Right lung (tissue), 2 donors: ENCODE measurements at regions not wholly inside any gene's neighbourhood (a gene's known extent, or its start where the extent isn't known, plus 50 kb on each side); places are given as distances from the start of the nearest gene placed in this dataset.
"Not testable (repeated sequence)": the region's sequence is repeated elsewhere in the genome, so short reads cannot be mapped to it uniquely, and the experiment has no call there.

Source experiments
- DNase-seq, 2 donors: peaks; one replicate each; pipeline ENCODE4 v3.0.0-alpha.2; 2013

DNA sequence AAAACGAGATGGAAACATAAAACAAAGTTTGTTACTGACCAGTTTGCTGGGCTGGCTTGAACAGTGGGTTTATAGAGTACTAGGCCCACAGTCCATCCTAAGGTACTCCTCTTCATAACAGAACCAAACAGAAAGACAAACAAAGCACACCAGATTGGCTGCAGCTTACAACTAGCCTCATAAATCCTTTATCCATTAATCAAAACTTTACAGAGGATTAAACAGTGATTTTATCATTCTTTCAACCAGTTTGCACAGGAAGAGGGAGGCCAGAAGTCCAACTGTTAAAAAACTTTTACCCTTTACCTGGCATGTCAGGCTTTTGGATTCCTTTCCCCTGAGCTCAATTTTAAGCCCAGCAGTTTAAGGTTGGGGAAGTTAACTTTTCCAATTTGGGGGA, 1467.6 kb downstream of the MAT2B start:
- no peak for DNase-seq

DNA sequence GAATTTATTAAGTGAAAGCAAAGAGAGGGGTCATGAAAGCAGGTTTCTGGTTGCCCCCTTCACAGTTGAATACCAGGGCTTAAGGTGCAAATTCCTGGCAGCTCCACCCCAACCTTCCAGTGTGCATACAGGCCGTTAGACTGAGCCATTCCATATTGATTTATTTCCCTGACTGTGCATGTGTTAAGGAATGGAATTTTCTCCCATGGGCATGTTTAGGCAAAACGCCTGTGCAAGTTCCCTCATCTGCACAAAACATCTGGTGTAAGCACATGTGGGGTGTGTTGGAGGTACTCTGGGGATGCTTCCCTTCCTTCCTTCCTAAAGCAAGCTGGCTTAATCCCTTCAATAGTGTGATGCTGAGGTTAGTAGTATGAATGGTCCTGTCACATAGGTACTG, 1470.6 kb downstream of the MAT2B start:
- no peak for DNase-seq

DNA sequence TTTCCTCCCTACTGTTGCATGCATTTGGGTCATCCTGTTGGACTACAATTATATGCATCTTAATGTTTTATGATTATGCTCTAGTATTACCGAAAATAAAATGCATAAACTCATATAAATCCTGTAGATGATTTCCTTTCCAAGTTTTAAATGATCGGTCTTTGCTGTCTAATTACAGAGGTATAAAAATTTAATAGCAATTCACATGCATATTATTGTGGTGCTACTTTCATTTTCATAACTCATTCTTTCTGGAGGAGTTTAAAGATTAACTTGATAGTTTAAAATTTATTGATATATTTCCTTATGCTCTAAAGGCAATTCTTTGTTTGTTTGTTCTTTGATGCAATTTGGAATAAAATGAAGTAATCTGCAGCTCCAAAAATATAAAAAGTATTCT, 1475.1 kb downstream of the MAT2B start:
- DNase-seq: no peak

DNA sequence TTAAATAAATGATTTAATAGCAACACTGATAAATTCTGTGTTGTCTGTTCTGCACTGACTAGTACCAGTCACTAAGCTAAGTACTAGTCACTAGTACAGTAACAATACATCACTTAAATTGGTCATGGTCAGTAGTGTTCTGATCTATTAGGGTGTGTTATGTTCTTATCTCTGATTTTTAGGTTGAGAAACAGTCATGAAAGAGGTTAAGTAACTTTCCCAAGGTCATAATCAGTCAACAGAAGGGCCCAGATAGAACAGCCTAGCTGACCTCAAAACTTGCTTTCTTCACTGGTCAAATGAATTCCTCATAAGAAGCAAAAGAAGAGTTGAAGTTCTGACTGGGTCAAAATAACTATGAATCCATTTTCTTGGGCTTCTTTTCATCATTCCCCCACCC, 1492.7 kb downstream of the MAT2B start:
- no peak for DNase-seq

DNA sequence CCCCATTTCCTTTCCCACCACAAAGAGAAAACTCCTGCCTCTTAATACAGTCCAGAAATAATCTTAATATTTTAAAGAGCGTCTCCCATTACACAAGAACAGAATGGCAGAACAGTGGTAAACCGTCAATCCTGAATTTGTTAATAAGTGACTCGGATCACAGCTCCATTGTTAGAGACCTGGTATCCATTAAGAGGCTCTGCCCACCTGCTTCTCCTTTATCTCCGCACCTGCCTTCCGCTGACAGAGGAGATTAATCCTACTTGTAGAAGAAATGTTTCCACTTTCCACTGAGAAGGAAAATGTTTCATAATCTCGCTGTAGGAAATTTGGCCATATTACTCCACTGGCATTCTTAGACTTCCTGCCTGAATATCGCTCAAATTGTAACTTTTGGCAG, 1493.2 kb downstream of the MAT2B start:
- no peak for DNase-seq

DNA sequence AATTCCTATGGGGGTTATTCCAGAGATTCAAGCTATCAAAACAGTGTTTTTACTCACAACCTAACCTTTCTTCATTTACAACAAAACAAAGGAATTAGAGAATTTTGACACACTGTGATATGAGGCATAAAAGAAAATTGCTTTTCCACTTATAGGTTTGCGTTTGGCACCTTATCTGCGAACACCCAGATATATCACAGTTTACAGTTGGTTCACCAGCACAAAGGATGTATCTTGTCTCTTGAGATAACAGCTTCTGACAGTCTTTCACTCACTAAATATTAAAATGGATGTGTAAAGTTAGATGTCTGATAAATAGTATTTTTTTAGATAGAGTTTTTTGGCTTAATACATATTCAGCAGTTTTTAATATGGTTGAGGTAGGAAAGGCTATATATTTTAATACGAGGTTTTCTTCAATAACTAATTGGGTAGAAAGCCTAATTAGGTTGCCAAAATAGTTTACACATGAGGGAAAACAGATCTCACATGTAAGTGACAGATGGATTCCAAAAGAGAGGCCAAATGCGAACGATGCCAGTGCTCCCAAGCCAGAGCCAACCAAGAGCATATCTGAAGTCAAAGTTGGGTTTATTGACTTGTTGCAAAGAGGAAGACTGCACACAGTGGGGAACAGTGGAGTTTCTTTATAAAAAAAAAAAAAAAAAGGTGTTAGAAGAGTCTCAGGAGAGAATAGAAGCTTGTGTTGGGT, 1495.2 kb downstream of the MAT2B start:
- no peak for DNase-seq

DNA sequence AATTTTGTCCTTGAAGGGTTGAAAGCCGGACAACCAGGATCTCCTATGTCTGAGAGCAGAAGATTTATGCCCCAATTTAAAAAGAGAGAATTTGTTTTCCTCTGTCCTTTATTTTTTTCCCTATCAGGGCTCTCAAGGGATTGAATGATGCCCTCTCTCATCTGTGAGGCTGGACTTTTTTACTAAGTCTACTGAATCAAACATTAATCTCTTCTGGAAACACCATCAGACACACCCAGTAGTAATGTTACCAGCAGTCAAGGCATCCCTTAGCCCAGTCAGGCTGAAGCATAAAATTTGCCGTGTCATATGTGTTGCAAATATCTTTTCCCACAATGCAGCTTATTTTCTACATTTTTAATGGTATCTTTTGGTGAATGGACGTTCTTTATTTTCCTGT, 1497.9 kb downstream of the MAT2B start:
- DNase-seq: no peak

DNA sequence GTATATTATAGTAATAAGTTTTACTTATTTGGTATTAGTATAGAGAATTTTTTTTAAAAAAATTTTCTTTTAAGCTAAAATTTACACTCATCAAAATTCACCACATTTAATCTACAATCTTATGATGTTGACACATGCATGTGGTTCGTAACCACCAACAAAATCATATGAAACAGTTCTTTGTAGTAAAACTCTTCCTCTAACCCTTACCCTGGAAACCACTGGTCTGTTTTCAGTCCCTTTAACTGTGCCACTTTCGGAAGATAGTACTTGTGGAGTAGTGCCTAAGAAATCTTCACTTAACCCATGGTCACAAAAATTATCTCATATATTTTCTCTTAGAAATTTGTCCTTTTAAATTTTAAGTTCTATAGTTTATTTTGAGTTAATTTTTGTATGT, 1498.8 kb downstream of the MAT2B start:
- DNase-seq: no peak

DNA sequence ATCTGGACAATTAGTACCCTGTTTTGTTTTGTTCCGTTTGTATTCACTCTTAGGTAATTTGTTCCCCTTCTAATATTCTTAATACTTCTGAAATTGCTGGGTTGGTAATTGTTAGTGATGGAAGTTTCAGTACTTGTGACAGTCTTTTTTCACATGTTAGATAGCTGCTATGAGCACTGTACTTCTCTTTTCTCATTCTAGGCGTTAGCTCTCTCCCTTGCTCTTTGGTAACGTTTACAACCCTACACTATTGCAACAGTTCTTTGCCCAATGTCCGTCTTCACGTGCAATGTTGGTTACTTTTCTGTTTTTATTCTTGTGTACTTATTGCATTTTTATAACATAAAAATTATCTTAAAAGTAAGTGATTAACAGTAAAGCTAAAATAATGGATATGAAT, 1509.0 kb downstream of the MAT2B start:
- DNase-seq: no peak

DNA sequence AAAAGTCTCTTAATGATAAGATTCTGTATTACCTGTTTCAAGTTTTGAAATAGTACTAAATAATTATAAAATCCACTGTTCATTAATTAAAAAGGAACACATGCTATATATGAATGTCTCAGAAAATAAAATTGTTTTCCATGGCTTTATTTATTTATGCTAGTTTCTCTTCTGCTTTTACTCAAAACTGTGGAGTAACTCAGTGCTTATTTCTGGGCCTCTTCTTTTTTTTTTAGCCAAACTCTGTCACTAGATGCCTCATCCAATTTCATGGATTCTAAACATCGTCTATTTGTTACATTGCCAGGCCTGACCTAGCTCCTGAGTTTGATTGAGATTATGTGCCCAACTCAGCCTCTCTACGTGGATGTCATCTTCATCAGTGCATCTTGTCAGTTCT, 1509.7 kb downstream of the MAT2B start:
- no peak for DNase-seq

DNA sequence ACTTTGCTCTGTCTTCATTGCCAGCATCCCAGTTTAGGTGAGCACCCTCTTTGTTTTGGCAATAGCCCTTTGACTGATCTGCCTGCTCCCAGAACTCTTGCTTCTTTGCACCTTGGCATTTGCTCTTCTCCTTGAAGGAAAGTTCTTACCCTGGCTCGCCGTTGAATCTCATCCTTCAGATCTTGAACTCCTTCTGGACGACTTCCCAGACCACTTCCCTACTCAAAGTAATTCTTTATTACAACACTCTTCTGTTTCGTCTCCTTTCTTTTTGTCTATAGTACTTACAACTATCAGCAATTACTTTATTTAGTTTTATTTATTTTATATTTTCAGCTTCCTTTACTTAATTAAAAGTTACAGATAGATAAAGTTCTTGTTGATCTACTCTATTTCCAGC, 1510.1 kb downstream of the MAT2B start:
- peak in 1 of 2 donors; percentile 10 for DNase-seq

DNA sequence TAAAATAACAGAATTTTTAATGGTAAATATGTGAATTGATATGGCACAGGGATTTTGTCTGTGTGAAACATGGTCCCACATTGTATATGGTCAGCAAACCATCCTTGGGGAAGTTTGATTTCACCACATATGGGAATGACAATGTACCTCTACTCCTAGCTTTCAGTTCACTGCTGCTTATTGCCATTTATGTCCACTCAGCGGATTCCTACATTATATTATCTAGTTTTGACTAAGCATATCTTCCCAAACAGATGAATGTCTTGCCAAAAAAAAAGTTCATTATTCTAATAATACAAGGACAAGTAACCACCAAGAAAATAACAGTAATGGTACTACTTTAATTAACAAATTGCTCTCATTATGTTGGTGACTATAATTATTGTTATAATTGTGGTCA, 1521.6 kb downstream of the MAT2B start:
- DNase-seq: no peak

DNA sequence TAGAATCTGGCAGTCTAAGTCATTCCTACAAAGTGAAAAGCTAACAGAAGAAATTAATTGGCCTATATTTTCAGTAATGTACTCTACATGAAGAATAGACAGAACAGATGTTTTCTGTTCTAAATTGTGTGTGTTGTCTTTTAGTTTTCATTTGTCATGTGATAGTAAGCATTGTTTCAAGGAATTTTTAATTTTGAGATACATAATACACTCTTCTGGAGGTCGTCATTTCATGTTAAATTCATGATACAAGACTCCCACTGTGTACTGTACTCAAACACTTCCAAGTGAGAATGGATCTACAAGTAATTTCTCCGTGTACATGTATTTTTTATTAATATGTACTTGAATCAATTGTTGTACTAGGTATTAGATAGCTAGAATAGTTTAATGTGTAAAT, 1522.9 kb downstream of the MAT2B start:
- DNase-seq: no peak

DNA sequence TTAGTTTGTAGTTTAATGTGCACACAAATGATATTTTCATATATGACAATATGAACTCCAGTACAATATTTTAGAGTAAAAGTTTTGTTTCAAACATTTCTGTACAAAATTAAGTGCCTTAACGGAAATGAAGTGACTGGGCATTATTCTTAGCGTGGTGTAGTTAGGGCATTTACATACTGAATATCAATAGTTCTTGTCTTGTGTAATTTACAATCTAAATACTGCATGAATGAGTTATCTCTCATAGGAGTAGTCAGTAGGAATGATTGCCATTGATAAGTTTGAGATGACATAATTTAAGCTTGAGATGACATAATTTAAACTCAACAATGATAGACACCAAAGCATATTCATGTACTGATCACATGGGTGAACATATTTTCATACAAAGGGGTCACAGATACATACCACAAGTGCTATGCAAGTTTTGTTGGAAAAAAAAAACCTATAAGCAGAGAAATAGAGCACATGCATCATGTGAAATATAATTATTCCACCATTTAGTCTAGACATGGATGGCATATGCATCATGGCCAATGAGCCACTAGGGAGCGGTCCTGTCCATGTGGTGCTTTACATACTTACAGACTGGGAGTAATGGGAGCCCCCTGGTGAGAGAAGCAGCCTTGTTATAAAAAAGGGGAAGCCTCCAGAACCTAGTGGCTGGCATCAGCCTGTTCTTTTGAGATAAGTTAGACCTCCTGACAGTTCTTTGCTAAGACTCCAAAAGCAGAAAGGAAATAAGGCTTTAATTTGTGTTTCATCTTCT, 1523.9 kb downstream of the MAT2B start:
- no peak for DNase-seq

DNA sequence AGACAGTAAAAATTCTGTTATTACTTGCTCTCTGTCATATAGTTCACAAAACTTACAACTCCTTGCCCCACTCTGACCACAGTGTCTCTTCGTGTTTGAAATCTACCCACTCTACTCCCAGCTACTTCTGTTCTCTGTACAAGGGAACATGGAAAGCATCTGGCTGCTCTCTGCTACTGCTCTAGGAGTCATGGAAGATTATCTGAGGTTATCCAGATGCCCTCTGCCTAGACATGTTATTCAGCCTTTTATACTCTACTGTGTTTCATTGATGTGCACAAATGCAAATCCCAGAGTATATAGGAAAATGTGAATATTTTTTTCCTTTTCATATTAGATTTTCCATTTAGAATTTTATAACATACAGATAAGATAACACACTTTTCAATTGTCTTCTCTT, 1525.6 kb downstream of the MAT2B start:
- no peak for DNase-seq

DNA sequence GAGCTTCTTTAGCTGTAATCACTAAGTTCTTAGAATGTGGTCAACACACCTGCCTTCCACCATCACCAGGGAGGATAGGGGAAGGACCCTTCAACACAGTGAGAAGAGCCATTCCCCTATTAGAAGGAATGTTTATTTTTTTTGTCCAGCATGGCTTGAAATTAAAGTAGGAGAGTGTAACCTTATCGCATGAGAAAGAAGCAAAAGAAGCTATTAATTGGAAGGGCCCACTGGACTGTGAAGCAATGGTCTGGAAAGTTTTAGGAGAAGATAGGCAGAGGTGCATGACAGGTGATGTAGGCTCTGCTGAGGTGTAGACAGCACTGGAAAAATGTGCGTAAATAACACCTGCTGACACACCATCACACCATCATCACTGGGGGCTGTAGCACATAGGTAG, 1526.0 kb downstream of the MAT2B start:
- no peak for DNase-seq

DNA sequence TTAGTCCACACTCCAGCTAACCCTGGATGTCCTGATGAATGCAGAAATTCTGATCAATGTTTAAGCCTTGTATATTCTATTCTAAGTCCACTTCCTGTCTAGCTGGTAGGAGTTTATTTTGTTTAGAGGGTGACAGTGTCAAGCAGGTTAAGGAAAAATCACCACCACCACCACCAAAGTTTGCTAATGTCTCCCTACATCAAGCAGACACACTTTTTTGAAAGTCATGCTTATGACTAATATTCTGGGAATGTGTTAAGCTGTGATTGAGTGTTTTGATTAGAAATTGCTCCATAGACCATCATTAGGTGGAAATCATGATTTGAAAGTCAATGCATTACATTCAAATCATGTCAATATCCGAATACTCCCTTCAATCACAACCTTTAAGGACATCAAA, 1530.1 kb downstream of the MAT2B start:
- DNase-seq: no peak

DNA sequence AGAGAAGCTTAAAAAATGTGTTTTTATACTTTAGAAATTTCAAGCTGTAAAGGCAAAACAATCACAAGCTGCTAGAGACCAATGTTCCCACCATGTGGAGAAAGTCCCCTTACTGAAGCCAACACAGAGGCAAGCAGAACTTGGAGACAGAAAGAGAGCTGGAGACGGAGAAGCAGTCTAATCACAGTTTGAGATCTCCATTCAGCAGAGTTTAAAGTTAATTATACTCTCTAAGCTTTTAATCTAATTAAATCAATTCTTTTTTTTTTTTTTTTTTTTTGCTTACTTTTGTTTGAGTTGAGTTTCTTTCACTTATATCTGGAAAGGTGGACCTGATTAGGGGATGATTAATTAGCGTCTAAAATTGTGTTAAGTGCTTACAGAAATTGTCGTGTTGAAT, 1534.3 kb downstream of the MAT2B start:
- no peak for DNase-seq

DNA sequence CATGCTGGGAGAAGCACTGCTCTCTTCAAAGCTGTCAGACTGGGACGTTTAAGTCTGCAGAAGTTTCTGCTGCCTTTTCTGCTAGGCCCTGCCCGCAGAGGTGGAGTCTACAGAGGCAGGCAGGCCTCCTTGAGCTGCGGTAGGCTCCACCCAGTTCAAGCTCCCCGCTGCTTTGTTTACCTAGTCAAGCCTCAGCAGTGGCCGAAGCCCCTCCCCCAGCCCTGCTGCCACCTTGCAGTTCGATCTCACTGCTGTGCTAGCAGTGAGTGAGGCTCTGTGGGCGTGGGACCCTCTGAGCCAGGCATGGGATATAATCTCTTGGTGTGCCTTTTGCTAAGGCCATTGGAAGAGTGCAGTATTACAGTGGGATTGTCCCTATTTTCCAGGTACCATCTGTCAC, 1540.5 kb downstream of the MAT2B start:
- not testable (repeated sequence) for DNase-seq

DNA sequence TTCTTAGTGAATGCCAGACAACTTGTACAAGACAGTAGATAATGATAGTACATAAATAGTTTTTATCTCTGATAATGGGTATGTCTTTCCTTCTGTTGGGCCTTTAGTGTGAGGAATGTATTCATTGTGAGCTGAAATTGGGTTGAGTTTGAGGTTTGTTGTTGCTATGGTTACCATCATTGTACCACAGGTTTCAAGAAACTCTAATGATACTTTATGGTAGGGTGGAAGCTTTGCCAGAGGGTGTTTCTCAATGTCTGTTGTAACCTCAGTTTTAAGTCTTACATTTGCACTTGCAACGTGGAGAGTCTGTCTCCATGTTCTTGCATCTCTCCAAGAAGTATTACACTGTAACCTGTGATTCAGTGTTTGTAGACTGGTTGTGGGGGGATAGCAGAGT, 1550.1 kb downstream of the MAT2B start:
- DNase-seq: no peak

DNA sequence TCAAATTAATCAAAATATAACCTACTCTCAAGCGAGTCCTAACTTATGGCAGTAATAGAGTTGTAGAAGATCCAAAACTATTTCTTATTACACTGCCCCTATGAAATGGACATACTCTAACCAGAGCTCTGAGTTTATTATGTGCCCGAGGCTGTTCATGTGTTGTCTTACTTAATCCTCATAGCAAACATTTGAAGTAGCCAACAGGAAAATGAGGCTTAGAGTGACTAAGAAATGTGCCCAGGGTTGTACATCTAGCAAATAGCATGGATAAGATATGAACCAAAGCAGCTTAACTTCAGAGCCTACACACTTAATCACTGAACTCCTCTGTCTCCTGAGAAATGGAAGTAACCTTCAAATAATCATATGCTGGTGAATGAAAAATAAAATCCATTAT, 1551.7 kb downstream of the MAT2B start:
- no peak for DNase-seq

DNA sequence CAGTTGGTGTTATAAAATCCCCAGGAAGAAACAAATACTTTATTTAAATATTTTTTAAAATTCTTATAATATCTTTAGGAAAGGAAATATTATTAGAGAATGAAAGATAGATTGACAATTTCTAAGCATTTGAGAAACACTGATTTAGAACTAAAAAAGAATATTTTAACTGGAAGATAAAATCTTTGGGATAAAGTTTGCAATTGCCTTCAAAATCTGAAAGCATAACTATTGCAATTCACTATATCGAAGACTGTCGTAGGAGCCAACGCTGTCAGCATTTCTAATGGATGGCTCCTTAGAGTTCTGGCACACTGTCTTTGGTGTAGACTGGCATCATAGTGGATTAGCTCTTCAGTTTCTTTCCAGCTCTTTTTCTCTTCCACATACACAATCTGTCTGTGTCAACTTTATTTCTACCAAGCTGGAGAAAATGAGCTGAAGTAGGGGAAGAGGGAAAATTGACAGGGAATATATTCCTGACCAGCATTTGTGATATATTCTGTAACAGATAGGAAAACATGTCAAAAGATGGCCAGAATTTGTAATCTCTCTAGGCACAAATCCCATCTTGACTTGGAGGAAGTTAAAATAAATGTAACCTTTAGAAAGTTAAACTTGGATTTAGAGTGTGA, 1561.4 kb downstream of the MAT2B start:
- DNase-seq: no peak

DNA sequence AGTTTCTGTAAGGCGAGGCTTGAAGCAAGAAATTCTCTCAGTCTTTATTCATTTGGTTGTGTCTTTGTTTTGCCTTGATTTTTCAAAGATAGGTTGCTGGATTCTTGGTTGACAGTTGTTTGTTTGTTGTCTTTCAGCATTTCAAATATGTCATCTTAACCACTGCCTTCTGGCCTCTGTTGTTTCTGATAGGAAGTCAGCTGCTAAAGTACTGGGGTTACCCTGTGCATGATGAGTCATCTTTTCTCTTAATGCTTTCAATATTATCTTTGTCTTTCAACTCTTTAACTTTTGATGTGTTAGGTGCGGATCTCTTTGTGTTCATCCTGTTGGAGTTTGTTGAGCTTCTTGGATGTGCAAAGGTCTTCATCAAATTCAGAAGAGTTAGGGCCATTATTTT, 1571.3 kb downstream of the MAT2B start:
- no peak for DNase-seq
